OCI-LY3 (cell line): ENCODE measurements at regions not wholly inside any gene's neighbourhood (a gene's known extent, or its start where the extent isn't known, plus 50 kb on each side); places are given as distances from the start of the nearest gene placed in this dataset.

ENCODE experiments used
- H2AFZ ChIP-seq: fragments of 200-600, 300-600 bp; shearing (Covaris generic); 2 replicates; pipeline ENCODE4 v1.6.0; 2014; ENCODE audit warnings: antibody characterized with exemption, low read depth, low read length
- H3K27ac ChIP-seq: fragments of 200-600, 300-600 bp; sonication (generic); 2 replicates; pipeline ENCODE4 v1.5.1; 2014; ENCODE audit warnings: mild to moderate bottlenecking, low read length, moderate library complexity, mixed read lengths
- H3K27me3 ChIP-seq: fragments of 200-600, 300-600 bp; sonication (generic); 2 replicates; pipeline ENCODE4 v1.6.1; 2014; ENCODE audit warnings: low read depth, low read length, mixed read lengths
- H3K36me3 ChIP-seq: fragments of 200-600, 300-600 bp; sonication (generic); replicated peaks from 2 replicates; pipeline ENCODE3; 2014; ENCODE audit warnings: low read depth, low read length, mixed read lengths
- H3K4me1 ChIP-seq: fragments of 300-600, 200-600 bp; sonication (generic); 2 replicates; pipeline ENCODE4 v1.6.1; 2014; ENCODE audit warnings: low read length, mixed read lengths
- H3K4me2 ChIP-seq: fragments of 200-600, 300-600 bp; sonication (generic); 2 replicates; pipeline ENCODE4 v1.6.1; 2014; ENCODE audit warnings: low read length, mixed read lengths
- H3K4me3 ChIP-seq: fragments of 300-600, 200-600 bp; sonication (generic); 2 replicates; pipeline ENCODE4 v1.5.1; 2014; ENCODE audit warnings: antibody characterized with exemption, mild to moderate bottlenecking, low read length, moderate library complexity
- H3K79me2 ChIP-seq: fragments of 300-600, 200-600 bp; shearing (Covaris generic); 2 replicates; pipeline ENCODE4 v1.6.1; 2014; ENCODE audit warnings: mild to moderate bottlenecking, low read length, mixed read lengths
- H3K9ac ChIP-seq: fragments of 300-600, 200-600 bp; shearing (Covaris generic); 2 replicates; pipeline ENCODE4 v1.6.0; 2014; ENCODE audit warnings: mild to moderate bottlenecking, low read length, moderate library complexity
- H3K9me3 ChIP-seq: fragments of 200-600, 300-600 bp; shearing (Covaris generic); 2 replicates; pipeline ENCODE4 v1.6.1; 2014; ENCODE audit warnings: low read length, mixed read lengths; ENCODE audit not compliant: insufficient read depth
- H4K20me1 ChIP-seq: fragments of 200-600, 300-600 bp; sonication (generic); 2 replicates; pipeline ENCODE4 v1.6.1; 2016; ENCODE audit warnings: low read length, mixed read lengths; ENCODE audit not compliant: insufficient read depth
- EZH2phosphoT487 ChIP-seq: fragments of 200-600 bp; shearing (Covaris generic); IDR thresholded peaks from 2 replicates; pipeline ENCODE4 v1.6.1; 2018; ENCODE audit warnings: antibody characterized with exemption, mixed run types, low read depth
- TF ChIP-seq, protein P1 (sequence below): fragments of 200-600, 300-600 bp; sonication (generic); IDR thresholded peaks from 2 replicates; pipeline ENCODE4 v1.5.1; 2014; ENCODE audit warnings: antibody characterized with exemption, low read length, low read depth

DNA sequence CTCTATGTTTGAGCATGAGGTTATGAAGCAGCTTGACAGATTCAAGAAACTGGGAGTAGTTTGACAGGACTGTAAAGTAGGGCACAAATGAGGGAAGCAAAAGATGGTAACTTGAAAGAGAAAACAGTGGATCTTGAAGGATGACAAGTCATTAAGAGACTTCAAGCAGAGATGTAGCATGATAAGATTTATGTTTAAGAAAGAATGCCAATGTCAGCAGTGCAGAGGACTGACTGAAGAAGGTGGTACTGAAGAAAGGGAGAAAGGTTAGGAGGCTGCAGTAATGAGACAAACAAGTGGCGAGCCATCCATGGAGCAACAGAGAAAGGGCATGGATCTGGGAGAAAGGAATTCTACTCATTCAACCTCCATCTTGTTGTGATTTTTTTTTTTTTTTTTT is 120.2 kb upstream of the RAP1B start:
- Histone ChIP-seq H3K9ac (no peak overlapping the region), H2AFZ (no peak overlapping the region), H3K9me3 (no peaks in the 10 kb centered on the region), H3K4me1 (no peaks in the 10 kb centered on the region), H3K79me2 (no peaks in the 10 kb centered on the region), H4K20me1 (no peaks in the 10 kb centered on the region), H3K36me3 (no peaks in the 10 kb centered on the region), H3K27me3 (no peaks in the 10 kb centered on the region; the same call in none of the 2 replicates), H3K4me3 (no peak overlapping the region), H3K4me2 (no peak overlapping the region), H3K27ac (no peak overlapping the region)
- TF ChIP-seq EZH2phosphoT487 = no peak
- TF ChIP-seq, protein P1, sequence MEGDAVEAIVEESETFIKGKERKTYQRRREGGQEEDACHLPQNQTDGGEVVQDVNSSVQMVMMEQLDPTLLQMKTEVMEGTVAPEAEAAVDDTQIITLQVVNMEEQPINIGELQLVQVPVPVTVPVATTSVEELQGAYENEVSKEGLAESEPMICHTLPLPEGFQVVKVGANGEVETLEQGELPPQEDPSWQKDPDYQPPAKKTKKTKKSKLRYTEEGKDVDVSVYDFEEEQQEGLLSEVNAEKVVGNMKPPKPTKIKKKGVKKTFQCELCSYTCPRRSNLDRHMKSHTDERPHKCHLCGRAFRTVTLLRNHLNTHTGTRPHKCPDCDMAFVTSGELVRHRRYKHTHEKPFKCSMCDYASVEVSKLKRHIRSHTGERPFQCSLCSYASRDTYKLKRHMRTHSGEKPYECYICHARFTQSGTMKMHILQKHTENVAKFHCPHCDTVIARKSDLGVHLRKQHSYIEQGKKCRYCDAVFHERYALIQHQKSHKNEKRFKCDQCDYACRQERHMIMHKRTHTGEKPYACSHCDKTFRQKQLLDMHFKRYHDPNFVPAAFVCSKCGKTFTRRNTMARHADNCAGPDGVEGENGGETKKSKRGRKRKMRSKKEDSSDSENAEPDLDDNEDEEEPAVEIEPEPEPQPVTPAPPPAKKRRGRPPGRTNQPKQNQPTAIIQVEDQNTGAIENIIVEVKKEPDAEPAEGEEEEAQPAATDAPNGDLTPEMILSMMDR = no peak

DNA sequence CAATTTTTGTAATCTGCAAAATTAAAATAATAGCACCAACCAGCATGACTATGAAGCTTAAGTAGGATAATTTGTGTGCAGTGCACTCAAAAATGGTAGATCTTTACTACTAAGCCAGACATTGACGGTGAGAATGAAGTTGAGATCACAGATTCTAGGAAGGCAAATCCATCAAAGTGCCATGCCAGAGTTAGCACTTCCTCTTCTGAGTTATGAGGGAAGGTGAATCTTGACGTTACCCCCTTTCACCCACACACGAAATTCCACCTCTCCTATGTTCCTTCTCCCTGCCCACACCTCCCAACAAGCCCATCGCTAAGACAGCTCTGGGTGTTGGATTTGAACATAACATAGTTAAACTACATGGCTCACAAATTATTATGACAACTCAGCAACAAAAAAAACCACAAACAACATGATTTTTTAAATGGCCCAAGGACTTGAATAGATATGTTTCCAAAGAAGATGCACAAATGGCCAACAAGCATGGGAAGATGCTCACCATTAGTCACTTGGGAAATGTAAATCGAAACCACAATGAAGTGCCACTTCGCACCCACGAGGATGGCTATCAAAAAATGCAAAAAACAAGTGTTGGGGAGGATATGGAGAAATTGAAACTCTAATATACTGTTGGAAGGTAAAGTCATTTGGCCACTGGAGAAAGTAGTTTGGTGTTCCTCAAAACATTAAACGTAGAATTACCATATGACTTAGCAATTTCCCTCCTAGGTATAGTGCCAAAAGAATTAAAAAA is 119.3 kb upstream of the RAP1B start:
- Histone ChIP-seq H2AFZ (no peak overlapping the region), H3K79me2 (no peaks in the 10 kb centered on the region), H4K20me1 (no peaks in the 10 kb centered on the region), H3K27me3 (no peaks in the 10 kb centered on the region; the same call in none of the 2 replicates), H3K9ac (no peak overlapping the region), H3K27ac (no peak overlapping the region), H3K36me3 (no peaks in the 10 kb centered on the region), H3K9me3 (no peaks in the 10 kb centered on the region), H3K4me2 (no peak overlapping the region), H3K4me1 (no peaks in the 10 kb centered on the region), H3K4me3 (no peak overlapping the region)
- TF ChIP-seq EZH2phosphoT487 = no peak
- TF ChIP-seq, protein P1 = no peak

DNA sequence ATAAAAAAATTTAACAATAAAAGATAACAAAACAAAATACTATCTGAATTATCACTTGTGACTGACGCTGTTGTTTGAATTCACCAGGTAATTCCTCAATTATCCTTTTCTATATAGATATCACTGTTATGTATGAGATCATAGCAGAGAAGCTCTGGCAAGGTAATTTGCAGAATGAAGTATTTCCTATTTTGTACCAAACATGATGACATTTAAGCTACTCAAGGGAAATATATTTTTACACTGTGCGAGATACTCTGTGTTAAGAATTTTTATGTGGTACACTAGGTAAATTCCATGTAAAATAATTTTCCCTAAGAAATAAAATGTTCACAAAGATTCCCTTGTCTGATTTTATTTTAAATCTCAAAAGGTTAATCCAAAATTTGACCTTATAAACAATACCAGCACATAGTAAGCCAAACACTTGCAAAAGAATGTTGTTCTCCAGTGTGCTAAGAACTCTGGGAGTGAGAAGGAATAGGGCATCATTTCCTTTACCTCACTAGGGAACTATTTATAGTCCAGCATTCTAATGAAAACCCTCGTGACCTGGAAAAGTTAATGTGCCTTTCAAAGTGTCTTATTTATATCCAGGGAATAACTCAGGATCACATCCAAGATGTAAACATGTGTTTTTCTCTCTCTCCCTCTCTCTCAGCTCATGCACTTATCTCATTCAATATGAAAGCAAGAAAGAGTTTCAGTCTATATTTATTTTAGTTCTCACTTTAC is 115.2 kb upstream of the RAP1B start:
- Histone ChIP-seq H3K9ac (no peak overlapping the region), H3K27ac (no peak overlapping the region), H3K4me3 (no peak overlapping the region), H3K79me2 (no peaks in the 10 kb centered on the region), H3K36me3 (no peaks in the 10 kb centered on the region), H3K4me1 (no peaks in the 10 kb centered on the region), H4K20me1 (no peaks in the 10 kb centered on the region), H3K27me3 (peaks cover 13% of the 10 kb centered on the region; the same call in 1 of the 2 replicates), H3K9me3 (no peaks in the 10 kb centered on the region), H2AFZ (no peak overlapping the region), H3K4me2 (no peak overlapping the region)
- TF ChIP-seq EZH2phosphoT487 = no peak
- TF ChIP-seq, protein P1 = no peak

DNA sequence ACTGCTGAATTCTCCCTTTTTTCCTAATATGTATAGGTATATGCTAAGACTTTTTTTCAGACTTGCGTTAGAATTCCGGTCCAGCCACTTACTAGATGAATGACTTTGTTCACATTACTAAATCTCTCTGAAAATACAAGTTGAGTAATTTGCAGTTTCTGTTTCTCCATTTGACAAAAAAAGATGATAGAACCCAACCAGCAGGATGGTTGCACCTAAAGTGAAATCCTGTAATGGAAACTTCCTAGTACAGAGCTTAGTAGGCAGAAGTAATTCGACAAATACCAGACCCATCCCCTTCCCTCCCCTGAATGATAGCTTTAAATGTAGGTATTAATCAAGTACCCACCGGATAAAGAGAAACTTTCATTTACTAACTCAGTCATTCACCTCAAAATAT is 113.6 kb upstream of the RAP1B start:
- H3K79me2 ChIP-seq = no peaks in the 10 kb centered on the region
- H3K9ac ChIP-seq = no peak overlapping the region
- H3K27ac ChIP-seq = no peak overlapping the region
- H3K9me3 ChIP-seq = no peaks in the 10 kb centered on the region
- 0 out of 2 replicates have a peak overlapping the region, but pooled peaks have one; percentile 12 for H3K4me2 ChIP-seq
- H4K20me1 ChIP-seq = no peaks in the 10 kb centered on the region
- no peaks in the 10 kb centered on the region for H3K36me3 ChIP-seq
- TF ChIP-seq, protein P1 = no peak
- no peak for TF ChIP-seq EZH2phosphoT487
- H2AFZ ChIP-seq = no peak overlapping the region
- peaks cover 13% of the 10 kb centered on the region; the same call in 1 of the 2 replicates for H3K27me3 ChIP-seq
- no peak overlapping the region for H3K4me3 ChIP-seq
- no peaks in the 10 kb centered on the region for H3K4me1 ChIP-seq
